ENCODE measurements at regions not wholly inside any gene's neighbourhood (a gene's known extent, or its start where the extent isn't known, plus 50 kb on each side); places are given as distances from the start of the nearest gene placed in this dataset.

- Histone ChIP-seq H3K4me1 (replicated peaks) (no peaks in the 10 kb centered on the region), H3K9me3 (no peaks in the 10 kb centered on the region), H3K27me3 (replicated peaks; ENCODE audit: insufficient read depth) (no peaks in the 10 kb centered on the region), H3K27ac (no peak overlapping the region), H3K36me3 (no peaks in the 10 kb centered on the region), H3K4me3 (no peak overlapping the region)
- TF ChIP-seq POLR2A (IDR thresholded peaks at IDR 0.05) (no peak), POLR2AphosphoS5 (IDR thresholded peaks at IDR 0.05) (no peak), CTCF (IDR thresholded peaks at IDR 0.05) (no peak)
- 50% methylated on average over 2 of the region's 2 CpGs for WGBS
- intact Hi-C loops (cut with DNase I): loop anchor here (10.0 kb wide), 1 partner anchor 60 kb away; no protein-coding TSS in a partner anchor
- DNase-seq (ENCODE audit: low spot score): no peak
Observed at GRCh38 chr15:37594417-37594816, 340.0 kb upstream of the TMCO5A start.

- Histone ChIP-seq H3K4me1 (replicated peaks) (no peaks in the 10 kb centered on the region), H3K9me3 (no peaks in the 10 kb centered on the region), H3K27me3 (replicated peaks; ENCODE audit: insufficient read depth) (no peaks in the 10 kb centered on the region), H3K36me3 (no peaks in the 10 kb centered on the region), H3K27ac (no peak overlapping the region), H3K4me3 (no peak overlapping the region)
- DNase-seq (ENCODE audit: low spot score): no peak
- WGBS: 67% methylated on average over 4 of the region's 4 CpGs
- intact Hi-C loops (cut with DNase I): loop anchor here (10.0 kb wide), 1 partner anchor 59 kb away; no protein-coding TSS in a partner anchor
- TF ChIP-seq POLR2A (IDR thresholded peaks at IDR 0.05): no peak
- TF ChIP-seq CTCF (IDR thresholded peaks at IDR 0.05): no peak
- no peak for TF ChIP-seq POLR2AphosphoS5 (IDR thresholded peaks at IDR 0.05)
Observed at GRCh38 chr15:37595426-37595970, 338.9 kb upstream of the TMCO5A start.

GRCh38 chr15:37599156-37599555 is 335.3 kb upstream of the TMCO5A start:
- WGBS: 79% methylated on average over 7 of the region's 7 CpGs
- Histone ChIP-seq H3K4me1 (replicated peaks) (no peaks in the 10 kb centered on the region), H3K4me3 (no peak overlapping the region), H3K27me3 (replicated peaks; ENCODE audit: insufficient read depth) (no peaks in the 10 kb centered on the region), H3K9me3 (no peaks in the 10 kb centered on the region), H3K27ac (no peak overlapping the region), H3K36me3 (no peaks in the 10 kb centered on the region)
- DNase-seq (ENCODE audit: low spot score): no peak
- TF ChIP-seq POLR2A (IDR thresholded peaks at IDR 0.05) (no peak), POLR2AphosphoS5 (IDR thresholded peaks at IDR 0.05) (no peak), CTCF (IDR thresholded peaks at IDR 0.05) (no peak)
- intact Hi-C loops (cut with DNase I): loop anchor here (10.0 kb wide), 1 partner anchor 56 kb away; no protein-coding TSS in a partner anchor

GRCh38 chr15:37616215-37616614 is 318.2 kb upstream of the TMCO5A start:
- no peak for TF ChIP-seq POLR2AphosphoS5 (IDR thresholded peaks at IDR 0.05)
- TF ChIP-seq CTCF (IDR thresholded peaks at IDR 0.05): no peak
- no peak for TF ChIP-seq POLR2A (IDR thresholded peaks at IDR 0.05)
- intact Hi-C loops (cut with DNase I): no loop called here
- Histone ChIP-seq H3K27ac (no peak overlapping the region), H3K4me3 (no peak overlapping the region), H3K27me3 (replicated peaks; ENCODE audit: insufficient read depth) (no peaks in the 10 kb centered on the region), H3K9me3 (no peaks in the 10 kb centered on the region), H3K36me3 (no peaks in the 10 kb centered on the region), H3K4me1 (replicated peaks) (no peaks in the 10 kb centered on the region)
- 22% methylated on average over 1 of the region's 1 CpG for WGBS
- DNase-seq (ENCODE audit: low spot score): no peak

GRCh38 chr15:37618353-37618752 is 316.1 kb upstream of the TMCO5A start:
- TF ChIP-seq POLR2A (IDR thresholded peaks at IDR 0.05): no peak
- TF ChIP-seq CTCF (IDR thresholded peaks at IDR 0.05): no peak
- TF ChIP-seq POLR2AphosphoS5 (IDR thresholded peaks at IDR 0.05): no peak
- Histone ChIP-seq H3K9me3 (no peaks in the 10 kb centered on the region), H3K27ac (no peak overlapping the region), H3K4me3 (no peak overlapping the region), H3K36me3 (no peaks in the 10 kb centered on the region), H3K4me1 (replicated peaks) (no peaks in the 10 kb centered on the region), H3K27me3 (replicated peaks; ENCODE audit: insufficient read depth) (no peaks in the 10 kb centered on the region)
- intact Hi-C loops (cut with DNase I): no loop called here
- DNase-seq (ENCODE audit: low spot score): no peak

All from prostate gland (tissue), 2 donors.